ENCODE measurements at regions not wholly inside any gene's neighbourhood (a gene's known extent, or its start where the extent isn't known, plus 50 kb on each side); places are given as distances from the start of the nearest gene placed in this dataset.

GRCh38 chrX:121150217-121150616, 102.8 kb downstream of the GLUD2 start:
- TF ChIP-seq CTCF (IDR thresholded peaks at IDR 0.05) (no peak), FOSB (CRISPR knock-in tag; IDR thresholded peaks at IDR 0.05) (no peak), RCOR1 (IDR thresholded peaks at IDR 0.05; ENCODE audit: low read depth, low read length) (no peak), EP300 (IDR thresholded peaks at IDR 0.05) (no peak), POLR2A (IDR thresholded peaks at IDR 0.05; ENCODE audit: low read length) (no peak), MAZ (IDR thresholded peaks at IDR 0.05; ENCODE audit: borderline replicate concordance, low read depth, low read length) (no peak), CBX2 (IDR thresholded peaks at IDR 0.05; ENCODE audit: borderline replicate concordance, low read depth) (no peak), MYC (IDR thresholded peaks at IDR 0.05; ENCODE audit: borderline replicate concordance, low read length) (no peak)
